T-cell (primary cell): ENCODE measurements at regions not wholly inside any gene's neighbourhood (a gene's known extent, or its start where the extent isn't known, plus 50 kb on each side); places are given as distances from the start of the nearest gene placed in this dataset.

Experiments used
- ATAC-seq, 4 experiments: fragments of 200-7000 bp in 3 of 4; fragments of 150-1000 bp in 1 of 4; cut with Tn5 transposase; replicated peaks in 1 of 4; 1 replicate in 3 of 4; 2 replicates in 1 of 4; pipeline ENCODE4 v1.10.0; 2021; ENCODE audit warnings: moderate library complexity in 3 of 4, mild to moderate bottlenecking in 2 of 4, moderate number of reproducible peaks in 1 of 4
- CTCF ChIA-PET, 2 donors: fragments of 300-600 bp; sonication (Branson Sonifier 250); formaldehyde crosslinking; loops; one replicate each; lab custom pipeline; 2022; ENCODE audit warnings: antibody characterized with exemption in 2 of 2; lab: Charles Lee
- POLR2A ChIA-PET, 2 donors: fragments of 300-600 bp; sonication (Branson Sonifier 250); formaldehyde crosslinking; loops; one replicate each; lab custom pipeline; 2022; ENCODE audit warnings: antibody characterized with exemption in 2 of 2; lab: Charles Lee
- DNase-seq, 35 experiments: peaks; one replicate each; pipeline versions ENCODE4 v3.0.0 to v3.0.0-alpha.2; 2013 to 2023
- H3K27ac ChIP-seq: one replicate; pipeline ENCODE4 v1.5.1; 2013; ENCODE audit warnings: low read length
- H3K27me3 ChIP-seq, 2 experiments: replicated peaks in 1 of 2; 1 replicate in 1 of 2; 2 replicates in 1 of 2; pipeline versions ENCODE4 v1.6.1 to v1.7.0; 2013; ENCODE audit warnings: low read length in 1 of 2, mixed read lengths in 1 of 2; ENCODE audit not compliant: control insufficient read depth in 2 of 2, insufficient read depth in 2 of 2; ENCODE audit errors: extremely low read depth in 1 of 2
- H3K36me3 ChIP-seq, 2 donors: 1 replicate in 1 of 2; 2 replicates in 1 of 2; pipeline versions ENCODE4 v1.6.1 to v1.7.0; 2013; ENCODE audit warnings: low read length in 1 of 2; ENCODE audit not compliant: control insufficient read depth in 2 of 2, insufficient read depth in 1 of 2; ENCODE audit errors: extremely low read depth in 1 of 2
- H3K4me1 ChIP-seq, 2 experiments: 1 replicate in 1 of 2; 2 replicates in 1 of 2; pipeline versions ENCODE4 v1.6.1 to v1.7.0; 2013; ENCODE audit warnings: low read length in 2 of 2, mixed read lengths in 1 of 2; ENCODE audit not compliant: insufficient read depth in 2 of 2, control insufficient read depth in 1 of 2; ENCODE audit errors: extremely low read depth in 1 of 2
- H3K4me3 ChIP-seq, 2 donors: 1 replicate in 1 of 2; 2 replicates in 1 of 2; pipeline versions ENCODE4 v1.5.1 to v1.7.0; 2013; ENCODE audit warnings: mild to moderate bottlenecking in 2 of 2, low read length in 1 of 2, moderate library complexity in 1 of 2; ENCODE audit not compliant: control insufficient read depth in 1 of 2; ENCODE audit errors: extremely low read depth in 1 of 2
- H3K9me3 ChIP-seq: 2 replicates; pipeline ENCODE4 v1.7.0; 2013
- H3K27ac Mint-ChIP-seq, 2 donors: one replicate each; pipeline ENCODE4 v1.8.0; 2020 to 2021; ENCODE audit warnings: mild to moderate bottlenecking in 2 of 2, mixed read lengths in 2 of 2
- H3K27me3 Mint-ChIP-seq, 2 donors: one replicate each; pipeline ENCODE4 v1.8.0; 2021 to 2022; ENCODE audit warnings: mixed read lengths in 2 of 2
- H3K36me3 Mint-ChIP-seq: one replicate; pipeline ENCODE4 v1.8.0; 2021; ENCODE audit warnings: mixed read lengths
- H3K4me1 Mint-ChIP-seq, 3 donors: one replicate each; pipeline ENCODE4 v1.8.0; 2020 to 2022; ENCODE audit warnings: mixed read lengths in 3 of 3, mild to moderate bottlenecking in 1 of 3
- H3K4me3 Mint-ChIP-seq, 3 donors: one replicate each; pipeline ENCODE4 v1.8.0; 2020 to 2022; ENCODE audit warnings: mild to moderate bottlenecking in 3 of 3, mixed read lengths in 3 of 3, moderate library complexity in 3 of 3
- H3K9me3 Mint-ChIP-seq, 3 donors: one replicate each; pipeline ENCODE4 v1.8.0; 2020 to 2022; ENCODE audit warnings: mixed read lengths in 3 of 3
- WGBS: methylation state at CpG from one replicate; pipeline ENCODE4 v1.1.5; 2013; ENCODE audit warnings: missing lambda C conversion rate; ENCODE audit not compliant: insufficient coverage; 5-methylcytosine and 5-hydroxymethylcytosine counted together

DNA sequence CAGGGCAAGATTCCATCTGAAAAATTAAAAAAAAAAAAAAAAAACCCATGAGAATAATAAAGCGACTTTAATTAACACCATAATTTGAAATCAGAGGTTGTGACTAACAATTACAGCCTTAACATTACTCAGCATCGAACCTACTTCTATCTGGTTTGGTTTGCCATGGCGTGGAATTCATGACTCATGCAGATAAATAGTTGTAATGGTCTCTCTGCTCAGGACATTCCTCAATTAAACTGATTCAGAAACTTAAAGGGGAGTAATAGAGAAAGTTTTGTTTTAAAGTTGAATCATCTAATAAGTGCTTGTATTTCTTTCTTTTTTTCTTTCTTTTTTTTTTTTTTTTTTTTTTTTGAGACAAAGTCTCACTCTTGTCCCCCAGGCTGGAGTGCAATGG, 135.5 kb downstream of the SPATA31D1 start:
- Mint-ChIP-seq H3K27me3 (no peaks in the 10 kb centered on the region), H3K4me1 (no peaks in the 10 kb centered on the region), H3K9me3 (peaks cover 0 to 2% (median 0%) of the 10 kb centered on the region in 3 donors), H3K4me3 (no peak overlapping the region), H3K27ac (no peak overlapping the region), H3K36me3 (no peaks in the 10 kb centered on the region)
- Histone ChIP-seq H3K9me3 (no peaks in the 10 kb centered on the region), H3K4me1 (no peaks in the 10 kb centered on the region), H3K4me3 (no peak overlapping the region), H3K27me3 (no peaks in the 10 kb centered on the region), H3K36me3 (no peaks in the 10 kb centered on the region), H3K27ac (no peak overlapping the region)
- DNase-seq (no peak), ATAC-seq (no peak)
- no CpG with 5 or more reads among the region's 3 CpGs for WGBS
- ChIA-PET POLR2A (interaction anchor here in 1 of 2 donors (0.7 kb wide), 1 partner anchor 26 kb away, joined by 3 read pairs; no protein-coding TSS in a partner anchor), CTCF (no interaction called here)

DNA sequence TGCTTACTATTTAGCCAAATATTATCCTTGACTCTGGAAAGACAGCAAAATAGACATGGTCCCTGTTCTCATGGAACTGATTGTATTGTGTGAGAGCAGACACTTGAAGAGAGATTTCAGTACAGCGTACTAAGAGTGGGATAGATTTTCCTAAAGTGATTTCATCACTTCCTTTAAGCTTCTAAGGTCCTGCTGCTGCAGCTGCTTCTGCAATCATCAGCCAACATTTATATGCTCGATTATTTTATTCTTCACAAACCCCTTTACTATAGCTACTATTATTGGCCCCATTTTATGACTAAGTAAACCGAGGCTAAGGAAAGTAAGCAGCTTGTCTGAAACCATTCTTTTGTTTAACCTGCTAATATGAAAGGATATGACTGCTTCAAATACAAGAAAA, 137.7 kb downstream of the SPATA31D1 start:
- Mint-ChIP-seq H3K27ac (no peak overlapping the region), H3K4me3 (no peak overlapping the region), H3K4me1 (no peaks in the 10 kb centered on the region), H3K36me3 (no peaks in the 10 kb centered on the region), H3K27me3 (no peaks in the 10 kb centered on the region), H3K9me3 (no peaks in the 10 kb centered on the region)
- Histone ChIP-seq H3K36me3 (no peaks in the 10 kb centered on the region), H3K27ac (no peak overlapping the region), H3K27me3 (no peaks in the 10 kb centered on the region), H3K4me3 (no peak overlapping the region), H3K4me1 (no peaks in the 10 kb centered on the region), H3K9me3 (no peaks in the 10 kb centered on the region)
- DNase-seq (no peak), ATAC-seq (no peak)
- no CpG with 5 or more reads among the region's 3 CpGs for WGBS
- CTCF ChIA-PET: no interaction called here
- POLR2A ChIA-PET: no interaction called here

DNA sequence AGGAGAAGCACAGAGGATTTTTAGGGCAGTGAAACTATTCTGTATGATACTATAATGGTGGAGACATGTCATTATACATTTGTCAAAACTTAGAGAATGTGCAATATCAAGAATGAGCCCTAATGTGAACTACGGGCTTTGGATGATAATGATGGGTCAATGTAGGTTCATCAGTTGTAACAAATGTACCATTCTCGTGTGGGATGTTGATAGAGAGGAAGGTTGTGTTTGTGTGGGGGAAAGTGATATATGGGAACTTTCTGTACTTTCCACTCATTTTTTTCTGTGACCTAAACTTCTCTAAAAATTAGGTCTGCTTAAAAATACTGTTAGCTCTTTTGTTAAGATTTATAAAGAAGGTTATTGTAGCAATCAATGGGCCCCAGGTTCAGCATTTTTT, 138.9 kb downstream of the SPATA31D1 start:
- Mint-ChIP-seq H3K4me3 (no peak overlapping the region), H3K27me3 (no peaks in the 10 kb centered on the region), H3K27ac (no peak overlapping the region), H3K9me3 (peaks cover 0 to 4% (median 0%) of the 10 kb centered on the region in 3 donors), H3K4me1 (no peaks in the 10 kb centered on the region), H3K36me3 (no peaks in the 10 kb centered on the region)
- DNase-seq (no peak), ATAC-seq (no peak)
- Histone ChIP-seq H3K27me3 (no peaks in the 10 kb centered on the region), H3K4me1 (no peaks in the 10 kb centered on the region), H3K27ac (no peak overlapping the region), H3K4me3 (no peak overlapping the region), H3K36me3 (no peaks in the 10 kb centered on the region), H3K9me3 (no peaks in the 10 kb centered on the region)
- POLR2A ChIA-PET: no interaction called here
- no CpG with 5 or more reads among the region's 2 CpGs for WGBS
- CTCF ChIA-PET: no interaction called here

DNA sequence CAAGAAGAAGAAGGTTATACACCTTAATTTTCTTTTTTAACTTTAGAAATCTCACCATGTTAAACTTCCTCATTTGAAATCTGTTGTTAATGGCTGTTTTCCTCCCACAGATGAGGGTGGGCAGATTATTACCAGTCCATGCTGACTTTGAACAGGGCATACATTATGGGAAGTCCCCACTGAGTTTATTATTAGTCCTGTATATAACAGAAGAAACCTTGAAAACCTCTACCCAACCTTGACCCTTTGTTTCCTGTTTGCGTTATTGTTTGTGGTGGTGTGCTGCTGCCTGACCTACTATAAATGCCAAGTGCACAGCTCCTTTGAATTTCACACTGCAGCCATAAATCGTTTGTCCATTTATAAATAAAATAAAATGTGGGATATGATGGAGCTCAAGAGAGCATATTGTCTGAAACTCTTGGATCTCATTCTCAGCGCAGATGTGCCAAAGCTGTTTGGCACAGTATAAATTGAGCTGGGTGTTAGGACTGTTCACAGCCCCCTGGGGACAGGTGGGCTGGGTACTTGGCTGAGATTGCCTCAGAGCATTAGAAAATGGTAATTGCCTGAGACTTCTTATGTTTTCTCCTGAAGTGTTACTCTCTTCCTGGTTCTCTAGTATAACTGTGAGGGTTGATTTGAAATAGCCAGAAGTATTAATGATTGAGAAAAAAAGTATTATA, 139.6 kb downstream of the SPATA31D1 start:
- DNase-seq (no peak), ATAC-seq (no peak)
- Mint-ChIP-seq H3K4me1 (no peaks in the 10 kb centered on the region), H3K27me3 (no peaks in the 10 kb centered on the region), H3K9me3 (peaks cover 0 to 4% (median 0%) of the 10 kb centered on the region in 3 donors), H3K36me3 (no peaks in the 10 kb centered on the region), H3K27ac (no peak overlapping the region), H3K4me3 (no peak overlapping the region)
- Histone ChIP-seq H3K27ac (no peak overlapping the region), H3K4me3 (no peak overlapping the region), H3K4me1 (no peaks in the 10 kb centered on the region), H3K9me3 (no peaks in the 10 kb centered on the region), H3K27me3 (no peaks in the 10 kb centered on the region), H3K36me3 (no peaks in the 10 kb centered on the region)
- POLR2A ChIA-PET: no interaction called here
- WGBS: 100% methylated on average over 1 of the region's 3 CpGs
- CTCF ChIA-PET: no interaction called here

DNA sequence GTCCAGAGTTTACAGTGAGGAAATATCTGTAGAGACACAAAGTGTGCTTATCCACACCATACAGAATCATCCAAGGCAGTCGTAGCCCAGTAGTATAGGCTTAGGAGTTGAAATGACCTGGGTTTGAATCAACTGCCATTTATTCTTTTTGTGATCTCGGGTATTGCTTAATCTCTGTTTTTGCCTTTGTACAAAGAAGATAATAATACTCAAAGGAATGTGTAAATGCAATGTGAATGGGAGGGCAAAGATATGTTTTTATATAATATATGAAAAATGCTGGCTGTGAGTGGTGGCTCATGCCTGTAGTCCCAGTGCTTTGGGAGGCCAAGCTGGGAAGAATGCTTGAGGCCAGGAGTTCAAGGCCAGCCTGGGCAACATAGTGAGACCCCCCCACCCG, 141.1 kb downstream of the SPATA31D1 start:
- H3K4me1 ChIP-seq: no peaks in the 10 kb centered on the region
- H3K27ac ChIP-seq: no peak overlapping the region
- no peaks in the 10 kb centered on the region for H3K27me3 ChIP-seq
- no peaks in the 10 kb centered on the region for H3K9me3 ChIP-seq
- H3K36me3 Mint-ChIP-seq: no peaks in the 10 kb centered on the region
- DNase-seq (no peak), ATAC-seq (no peak)
- H3K27ac Mint-ChIP-seq: no peak overlapping the region
- ChIA-PET POLR2A (no interaction called here), CTCF (interaction anchor here in 1 of 2 donors (1.2 kb wide), 1 partner anchor 10 kb away, joined by 4 read pairs; no protein-coding TSS in a partner anchor)
- no CpG with 5 or more reads among the region's 3 CpGs for WGBS
- H3K36me3 ChIP-seq: no peaks in the 10 kb centered on the region
- no peaks in the 10 kb centered on the region for H3K4me1 Mint-ChIP-seq
- H3K27me3 Mint-ChIP-seq: no peaks in the 10 kb centered on the region
- H3K9me3 Mint-ChIP-seq: peaks cover 0 to 4% (median 0%) of the 10 kb centered on the region in 3 donors
- no peak overlapping the region for H3K4me3 Mint-ChIP-seq
- H3K4me3 ChIP-seq: no peak overlapping the region

DNA sequence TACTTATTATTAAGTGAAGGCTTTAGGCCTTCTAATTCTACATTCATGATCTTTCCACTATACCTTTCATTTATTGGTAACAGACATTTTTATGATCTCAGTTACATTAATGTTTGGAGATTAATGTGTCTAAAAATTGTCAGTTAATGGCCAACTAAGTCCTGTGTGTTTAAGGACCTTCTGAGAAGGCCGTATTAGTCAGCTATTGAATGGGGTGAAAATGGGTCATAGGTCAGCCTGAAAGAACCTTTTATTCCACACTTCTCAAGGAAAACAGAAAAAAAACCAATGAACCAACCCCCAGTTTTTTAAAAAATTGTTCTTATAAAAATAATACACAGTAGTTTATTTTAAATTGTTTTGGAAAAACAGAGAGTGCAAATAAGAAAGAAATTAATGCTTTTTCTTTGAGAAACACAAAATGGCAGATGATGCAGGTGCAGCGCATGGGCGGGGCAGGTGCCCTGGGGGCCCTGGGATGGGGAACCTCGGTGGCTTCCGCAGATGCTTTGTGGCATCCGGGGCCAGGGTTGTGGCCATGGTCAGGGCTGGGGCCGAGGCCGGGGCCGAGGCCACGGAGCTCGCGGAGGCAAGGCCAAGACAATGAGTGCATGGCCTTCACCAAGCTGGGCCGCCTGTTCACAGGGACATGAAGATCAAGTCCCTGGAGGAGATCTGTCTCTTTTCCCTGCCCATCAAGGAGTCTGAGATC, 141.9 kb downstream of the SPATA31D1 start:
- ChIA-PET CTCF (interaction anchor here in 1 of 2 donors (0.6 to 1.2 kb wide), 2 partner anchors 9 to 953 kb away, joined by 4 to 9 read pairs; no protein-coding TSS in a partner anchor), POLR2A (interaction anchor here (0.6 kb wide), 2 partner anchors 17 to 147 kb away, joined by 6 to 9 read pairs; no protein-coding TSS in a partner anchor)
- Histone ChIP-seq H3K27me3 (no peaks in the 10 kb centered on the region), H3K36me3 (no peaks in the 10 kb centered on the region), H3K9me3 (no peaks in the 10 kb centered on the region), H3K27ac (no peak overlapping the region), H3K4me3 (no peak overlapping the region), H3K4me1 (no peaks in the 10 kb centered on the region)
- no peaks in the 10 kb centered on the region for H3K36me3 Mint-ChIP-seq
- H3K27me3 Mint-ChIP-seq: no peaks in the 10 kb centered on the region
- H3K4me1 Mint-ChIP-seq: no peaks in the 10 kb centered on the region
- DNase-seq (no peak), ATAC-seq (no peak)
- WGBS: 93% methylated on average over 12 of the region's 13 CpGs
- H3K9me3 Mint-ChIP-seq: peaks cover 0 to 4% (median under 1%) of the 10 kb centered on the region in 3 donors
- no peak overlapping the region for H3K27ac Mint-ChIP-seq
- H3K4me3 Mint-ChIP-seq: no peak overlapping the region
